ENCODE measurements at regions not wholly inside any gene's neighbourhood (a gene's known extent, or its start where the extent isn't known, plus 50 kb on each side); places are given as distances from the start of the nearest gene placed in this dataset.

DNA sequence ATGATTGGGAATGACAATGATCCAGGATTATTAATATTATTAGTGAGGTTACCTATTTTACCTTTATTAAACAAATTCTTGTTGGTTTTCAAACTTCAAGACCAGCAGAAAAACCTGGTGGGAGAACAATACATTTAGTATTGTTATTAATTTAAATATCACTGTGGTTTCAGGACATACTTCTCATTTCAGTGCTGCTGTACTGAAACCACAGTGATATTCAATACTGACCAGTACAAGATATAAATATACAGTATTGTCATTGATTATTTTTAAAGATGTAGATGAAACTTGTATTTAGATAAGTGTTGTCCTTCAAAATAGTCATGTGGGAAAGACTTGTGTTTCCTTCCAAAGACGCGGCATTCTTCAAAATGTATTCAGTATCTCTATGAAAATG is 1047.3 kb upstream of the CELF4 start:
- no peaks in the 10 kb centered on the region for H3K36me3 ChIP-seq
- H3K27me3 ChIP-seq (replicated peaks; ENCODE audit: insufficient read depth): no peaks in the 10 kb centered on the region
- TF ChIP-seq, protein P1, sequence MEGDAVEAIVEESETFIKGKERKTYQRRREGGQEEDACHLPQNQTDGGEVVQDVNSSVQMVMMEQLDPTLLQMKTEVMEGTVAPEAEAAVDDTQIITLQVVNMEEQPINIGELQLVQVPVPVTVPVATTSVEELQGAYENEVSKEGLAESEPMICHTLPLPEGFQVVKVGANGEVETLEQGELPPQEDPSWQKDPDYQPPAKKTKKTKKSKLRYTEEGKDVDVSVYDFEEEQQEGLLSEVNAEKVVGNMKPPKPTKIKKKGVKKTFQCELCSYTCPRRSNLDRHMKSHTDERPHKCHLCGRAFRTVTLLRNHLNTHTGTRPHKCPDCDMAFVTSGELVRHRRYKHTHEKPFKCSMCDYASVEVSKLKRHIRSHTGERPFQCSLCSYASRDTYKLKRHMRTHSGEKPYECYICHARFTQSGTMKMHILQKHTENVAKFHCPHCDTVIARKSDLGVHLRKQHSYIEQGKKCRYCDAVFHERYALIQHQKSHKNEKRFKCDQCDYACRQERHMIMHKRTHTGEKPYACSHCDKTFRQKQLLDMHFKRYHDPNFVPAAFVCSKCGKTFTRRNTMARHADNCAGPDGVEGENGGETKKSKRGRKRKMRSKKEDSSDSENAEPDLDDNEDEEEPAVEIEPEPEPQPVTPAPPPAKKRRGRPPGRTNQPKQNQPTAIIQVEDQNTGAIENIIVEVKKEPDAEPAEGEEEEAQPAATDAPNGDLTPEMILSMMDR (IDR thresholded peaks at IDR 0.05): no peak
- H3K27ac ChIP-seq: no peak overlapping the region
- no peaks in the 10 kb centered on the region for H3K4me1 ChIP-seq (ENCODE audit: control insufficient read depth in 1 of 2, low read depth in 2 of 2)
- H3K9me3 ChIP-seq: no peaks in the 10 kb centered on the region
- ATAC-seq (ENCODE audit: insufficient number of reproducible peaks, low FRiP score, low read depth) (no peak), DNase-seq (ENCODE audit: low spot score) (no peak)
- no peak overlapping the region for H3K4me3 ChIP-seq

DNA sequence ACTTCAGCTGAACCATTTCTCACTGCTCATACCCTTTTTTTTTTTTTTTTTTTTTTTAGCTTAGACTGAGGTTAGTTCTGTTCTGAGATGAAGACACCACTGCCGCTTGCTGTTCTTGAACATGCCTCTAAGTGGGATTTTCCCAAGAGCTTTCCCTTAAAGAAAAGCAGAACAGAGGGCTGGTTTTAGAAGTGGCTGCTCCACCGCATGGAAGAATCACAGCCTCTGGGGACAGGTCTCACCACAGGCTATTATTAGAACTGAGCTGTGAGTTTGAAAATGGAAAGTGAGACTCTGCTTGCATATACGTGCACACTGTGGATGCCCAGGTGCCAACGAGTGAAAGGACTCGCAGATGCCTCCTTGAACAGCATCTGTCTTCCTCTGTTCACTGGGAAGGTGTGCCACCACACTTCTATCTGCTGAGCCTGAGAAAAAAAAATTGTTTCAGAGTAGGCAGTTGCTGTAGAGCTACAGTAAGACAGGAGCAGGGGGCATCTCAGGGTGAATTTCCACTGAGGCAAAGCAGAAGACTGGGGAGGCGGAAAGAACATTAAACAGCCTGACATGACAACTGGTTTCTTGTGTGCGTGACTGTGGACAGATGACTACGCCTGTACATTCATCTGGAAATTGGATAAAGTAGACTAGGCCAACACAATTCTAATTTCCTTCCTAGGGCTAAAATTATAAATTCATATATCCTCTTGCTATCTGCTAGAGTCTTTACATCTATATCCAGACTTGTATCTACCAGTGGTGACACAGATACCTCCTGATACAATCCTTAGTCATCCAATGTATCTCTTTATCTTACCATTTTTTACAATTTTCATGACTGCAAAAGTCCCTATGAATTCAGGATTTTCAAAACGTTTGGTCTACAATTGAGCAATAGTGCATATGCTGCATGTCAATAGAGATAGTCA is 1045.7 kb upstream of the CELF4 start:
- TF ChIP-seq, protein P1 (IDR thresholded peaks at IDR 0.05): no peak
- ATAC-seq (ENCODE audit: insufficient number of reproducible peaks, low FRiP score, low read depth) (no peak), DNase-seq (ENCODE audit: low spot score) (no peak)
- no peaks in the 10 kb centered on the region for H3K4me1 ChIP-seq (ENCODE audit: control insufficient read depth in 1 of 2, low read depth in 2 of 2)
- no peaks in the 10 kb centered on the region for H3K9me3 ChIP-seq
- H3K27me3 ChIP-seq (replicated peaks; ENCODE audit: insufficient read depth): no peaks in the 10 kb centered on the region
- H3K27ac ChIP-seq: no peak overlapping the region
- no peak overlapping the region for H3K4me3 ChIP-seq
- H3K36me3 ChIP-seq: no peaks in the 10 kb centered on the region

DNA sequence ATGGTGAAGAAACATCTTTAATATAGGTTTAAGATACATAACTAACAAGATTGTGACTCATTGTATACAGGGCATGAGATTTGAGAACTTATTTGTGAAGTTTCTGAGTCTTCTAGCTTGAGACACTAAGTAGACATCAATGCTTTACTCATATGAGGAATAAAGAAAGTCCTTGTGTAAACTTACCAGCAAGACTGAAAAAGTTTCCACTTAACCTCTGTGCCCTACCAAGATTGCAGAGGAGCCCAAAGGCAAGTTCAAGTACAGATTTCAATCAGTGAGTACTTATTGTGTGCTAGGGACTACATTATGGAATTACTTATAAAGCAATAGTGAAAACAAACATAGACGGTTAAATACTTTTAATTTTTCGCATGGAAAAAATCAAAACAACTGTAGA is 1041.2 kb upstream of the CELF4 start:
- no peaks in the 10 kb centered on the region for H3K27me3 ChIP-seq (replicated peaks; ENCODE audit: insufficient read depth)
- H3K4me1 ChIP-seq (ENCODE audit: control insufficient read depth in 1 of 2, low read depth in 2 of 2): no peaks in the 10 kb centered on the region
- TF ChIP-seq, protein P1 (IDR thresholded peaks at IDR 0.05): no peak
- no peak for DNase-seq (ENCODE audit: low spot score)
- no peak overlapping the region for H3K4me3 ChIP-seq
- H3K27ac ChIP-seq: no peak overlapping the region
- H3K36me3 ChIP-seq: no peaks in the 10 kb centered on the region
- no peak for ATAC-seq (ENCODE audit: insufficient number of reproducible peaks, low FRiP score, low read depth)
- no peaks in the 10 kb centered on the region for H3K9me3 ChIP-seq

DNA sequence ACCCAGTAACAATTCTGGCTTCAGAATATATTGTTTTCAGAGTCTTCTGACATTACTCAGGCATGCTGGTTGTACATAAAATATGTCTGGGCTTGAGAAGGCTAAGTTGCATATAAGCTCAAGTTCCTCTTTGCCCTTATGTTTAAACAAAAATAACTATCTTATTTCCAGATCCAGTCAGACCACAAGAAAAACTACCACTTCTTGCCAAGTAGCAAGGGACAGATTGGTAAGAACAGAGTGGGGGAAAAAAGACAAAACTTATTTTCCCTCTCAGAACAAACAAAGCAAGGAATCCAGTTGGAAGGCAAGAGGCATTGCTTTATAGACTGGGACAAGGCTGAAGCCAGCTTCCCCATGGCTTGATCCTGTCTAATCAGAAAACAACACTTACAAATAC is 1036.7 kb upstream of the CELF4 start:
- no peaks in the 10 kb centered on the region for H3K27me3 ChIP-seq (replicated peaks; ENCODE audit: insufficient read depth)
- no peak overlapping the region for H3K4me3 ChIP-seq
- H3K27ac ChIP-seq: no peak overlapping the region
- H3K4me1 ChIP-seq (ENCODE audit: control insufficient read depth in 1 of 2, low read depth in 2 of 2): no peaks in the 10 kb centered on the region
- no peak for DNase-seq (ENCODE audit: low spot score)
- ATAC-seq (ENCODE audit: insufficient number of reproducible peaks, low FRiP score, low read depth): no peak
- TF ChIP-seq, protein P1 (IDR thresholded peaks at IDR 0.05): no peak
- H3K36me3 ChIP-seq: no peaks in the 10 kb centered on the region
- no peaks in the 10 kb centered on the region for H3K9me3 ChIP-seq

DNA sequence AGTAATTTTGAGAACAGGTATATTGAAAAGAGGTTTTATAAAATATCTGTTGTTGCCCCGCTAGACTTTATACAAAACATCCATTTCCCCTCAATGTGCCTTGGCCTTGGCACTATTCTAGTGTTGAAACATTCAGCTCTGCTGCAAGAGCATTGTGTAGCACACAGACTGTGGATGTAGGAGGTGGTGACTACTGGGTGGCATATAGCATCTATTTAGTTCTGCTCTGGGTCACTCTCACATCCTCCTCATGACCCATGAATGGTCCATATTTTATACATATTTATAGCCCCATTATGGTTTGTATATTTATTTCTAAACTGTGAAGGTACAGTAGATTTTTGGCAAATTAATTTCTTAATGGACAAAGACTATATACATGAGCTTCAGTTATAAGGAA is 1022.0 kb upstream of the CELF4 start:
- DNase-seq (ENCODE audit: low spot score) (no peak), ATAC-seq (ENCODE audit: insufficient number of reproducible peaks, low FRiP score, low read depth) (no peak)
- no peaks in the 10 kb centered on the region for H3K27me3 ChIP-seq (replicated peaks; ENCODE audit: insufficient read depth)
- no peaks in the 10 kb centered on the region for H3K9me3 ChIP-seq
- H3K4me1 ChIP-seq (ENCODE audit: control insufficient read depth in 1 of 2, low read depth in 2 of 2): no peaks in the 10 kb centered on the region
- TF ChIP-seq, protein P1 (IDR thresholded peaks at IDR 0.05): no peak
- no peak overlapping the region for H3K27ac ChIP-seq
- no peak overlapping the region for H3K4me3 ChIP-seq
- H3K36me3 ChIP-seq: no peaks in the 10 kb centered on the region
